Subcutaneous abdominal adipose tissue (tissue), 5 donors: ENCODE measurements at regions not wholly inside any gene's neighbourhood (a gene's known extent, or its start where the extent isn't known, plus 50 kb on each side); places are given as distances from the start of the nearest gene placed in this dataset.

Experiments used
- H3K27ac ChIP-seq: one replicate; pipeline ENCODE4 v1.7.0; 2013; ENCODE audit warnings: low read depth, mild to moderate bottlenecking, inconsistent platforms, low read length, moderate library complexity
- H3K27me3 ChIP-seq, 5 donors: one replicate each; pipeline ENCODE4 v1.7.0; 2013; ENCODE audit warnings: low read length in 5 of 5, inconsistent platforms in 1 of 5; ENCODE audit not compliant: control insufficient read depth in 5 of 5, insufficient read depth in 4 of 5
- H3K36me3 ChIP-seq, 5 donors: one replicate each; pipeline ENCODE4 v1.7.0; 2013; ENCODE audit warnings: low read length in 5 of 5; ENCODE audit not compliant: control insufficient read depth in 5 of 5, insufficient read depth in 5 of 5
- H3K4me1 ChIP-seq, 5 donors: one replicate each; pipeline ENCODE4 v1.7.0; 2013; ENCODE audit warnings: low read length in 5 of 5, mild to moderate bottlenecking in 3 of 5, moderate library complexity in 1 of 5; ENCODE audit not compliant: control insufficient read depth in 5 of 5, insufficient read depth in 5 of 5
- H3K4me3 ChIP-seq, 5 donors: one replicate each; pipeline ENCODE4 v1.7.0; 2013; ENCODE audit warnings: low read length in 5 of 5, low read depth in 1 of 5
- H3K9ac ChIP-seq, 5 donors: one replicate each; pipeline ENCODE4 v1.7.0; 2013; ENCODE audit warnings: low read length in 5 of 5, mild to moderate bottlenecking in 4 of 5, moderate library complexity in 3 of 5
- H3K9me3 ChIP-seq, 5 donors: one replicate each; pipeline ENCODE4 v1.7.0; 2013; ENCODE audit warnings: low read length in 5 of 5; ENCODE audit not compliant: control insufficient read depth in 5 of 5
- donor health status: healthy.
- donor health status: healthy.
- donor health status: healthy.
- donor health status: healthy.
- donor health status: healthy.

DNA sequence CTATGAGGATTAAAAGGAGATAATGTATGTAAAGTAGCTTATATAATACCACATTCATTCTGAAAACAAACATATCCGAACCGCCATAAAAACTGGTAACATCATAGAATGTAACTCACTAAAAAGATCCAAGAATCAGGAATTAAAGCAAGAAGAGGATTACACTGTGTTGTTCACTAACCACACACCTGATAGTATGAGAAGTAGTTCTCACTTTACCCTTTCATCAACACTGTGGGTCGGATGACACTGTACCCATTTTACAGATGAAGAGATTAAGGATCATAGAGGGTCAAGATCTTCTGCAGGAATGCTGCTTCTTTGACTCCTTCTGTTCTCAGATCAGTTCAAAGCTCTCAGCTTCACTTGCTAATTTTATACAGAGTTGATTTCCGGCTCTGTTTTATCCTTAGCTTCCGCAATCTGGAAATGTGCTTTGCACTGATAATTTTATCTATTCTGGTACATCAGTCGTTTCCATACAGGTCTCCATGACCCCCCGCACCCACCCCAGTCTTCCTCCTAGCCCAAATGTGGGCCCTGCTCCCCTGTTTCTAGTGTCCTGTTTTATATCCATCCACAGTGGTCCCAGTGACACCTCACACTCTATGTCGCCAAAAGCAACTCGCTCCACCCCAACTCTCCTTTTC is 288.6 kb upstream of the CCL2 start:
- Histone ChIP-seq H3K27me3 (peaks cover 4 to 14% (median 10%) of the 10 kb centered on the region in 5 donors), H3K4me1 (peaks cover 0 to 19% (median 0%) of the 10 kb centered on the region in 5 donors), H3K27ac (no peak overlapping the region), H3K36me3 (no peaks in the 10 kb centered on the region), H3K4me3 (no peak overlapping the region), H3K9me3 (no peaks in the 10 kb centered on the region), H3K9ac (no peak overlapping the region)

DNA sequence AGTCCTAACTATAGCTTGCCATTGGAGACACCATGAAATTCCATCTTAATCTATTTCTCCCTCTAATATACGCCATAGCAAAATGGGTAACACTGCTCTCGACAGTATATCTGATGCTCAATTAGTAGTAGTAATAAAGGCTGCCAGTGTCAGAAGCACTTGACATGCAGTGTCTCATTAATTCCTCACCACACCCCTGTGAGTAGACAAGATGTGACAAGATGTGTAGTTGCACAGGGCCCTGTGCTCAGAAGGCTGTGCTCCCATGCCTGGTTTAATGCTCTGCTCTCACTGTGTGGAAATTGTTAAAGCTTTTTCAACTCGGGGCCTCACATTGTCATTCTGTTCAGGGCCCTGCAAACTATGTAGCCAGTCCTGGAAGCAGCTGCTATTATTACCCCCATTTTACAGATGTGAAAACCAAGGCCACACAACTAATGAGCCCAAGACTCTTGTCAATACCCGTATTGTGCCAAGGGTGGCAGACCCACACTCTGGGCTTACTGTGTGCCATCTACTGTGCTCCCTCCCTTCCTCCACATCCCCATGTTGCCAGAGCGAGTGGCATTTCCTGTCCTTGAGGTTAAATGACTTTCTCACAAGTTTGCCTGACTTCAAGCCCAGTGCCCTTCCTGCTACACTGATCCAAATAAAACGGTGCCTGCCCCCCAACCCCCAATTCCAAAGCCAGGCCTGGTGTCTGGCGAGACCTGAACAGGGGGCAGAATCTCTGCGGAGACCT is 287.3 kb upstream of the CCL2 start:
- Histone ChIP-seq H3K27ac (no peak overlapping the region), H3K9me3 (no peaks in the 10 kb centered on the region), H3K36me3 (no peaks in the 10 kb centered on the region), H3K27me3 (peaks cover 4 to 14% (median 10%) of the 10 kb centered on the region in 5 donors), H3K4me1 (peaks cover 0 to 18% (median 0%) of the 10 kb centered on the region in 5 donors), H3K9ac (no peak overlapping the region), H3K4me3 (no peak overlapping the region)

DNA sequence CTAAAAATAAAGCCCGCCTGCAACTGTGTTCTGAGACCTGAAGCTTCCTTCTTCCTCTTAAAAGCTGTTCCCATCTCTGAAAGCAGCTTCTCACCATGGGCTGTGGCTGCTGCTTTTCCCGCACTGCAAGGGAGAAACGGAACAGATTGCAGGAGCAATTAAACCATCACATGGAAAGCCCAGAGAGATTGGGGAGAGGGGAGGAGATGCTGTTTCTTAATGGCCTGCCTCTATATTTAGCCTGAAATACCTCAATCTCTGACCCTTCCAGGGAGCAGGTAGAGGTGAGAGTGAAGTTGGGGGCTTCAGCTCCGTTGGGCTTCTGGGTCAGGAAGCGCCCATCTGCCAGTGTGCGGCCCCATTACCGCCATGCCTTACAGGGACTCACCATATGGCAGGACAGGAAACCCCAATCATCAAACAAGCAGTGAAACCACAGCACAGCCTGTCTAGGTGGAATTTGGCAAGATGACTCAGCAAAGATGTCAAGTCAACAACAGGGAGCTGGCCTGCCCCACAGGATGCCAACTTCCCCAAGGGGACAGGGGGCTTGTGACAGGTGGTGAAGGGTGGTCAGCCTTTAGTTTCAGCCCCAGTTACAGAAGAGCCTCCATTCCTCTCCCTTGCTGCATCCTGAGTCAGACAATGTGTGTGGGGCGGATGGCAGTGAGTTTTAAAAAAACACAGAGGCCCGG is 286.6 kb upstream of the CCL2 start:
- Histone ChIP-seq H3K9ac (no peak overlapping the region), H3K36me3 (no peaks in the 10 kb centered on the region), H3K4me1 (peaks cover 0 to 16% (median 0%) of the 10 kb centered on the region in 5 donors), H3K9me3 (no peaks in the 10 kb centered on the region), H3K4me3 (no peak overlapping the region), H3K27ac (no peak overlapping the region), H3K27me3 (peaks cover 4 to 14% (median 10%) of the 10 kb centered on the region in 5 donors)

DNA sequence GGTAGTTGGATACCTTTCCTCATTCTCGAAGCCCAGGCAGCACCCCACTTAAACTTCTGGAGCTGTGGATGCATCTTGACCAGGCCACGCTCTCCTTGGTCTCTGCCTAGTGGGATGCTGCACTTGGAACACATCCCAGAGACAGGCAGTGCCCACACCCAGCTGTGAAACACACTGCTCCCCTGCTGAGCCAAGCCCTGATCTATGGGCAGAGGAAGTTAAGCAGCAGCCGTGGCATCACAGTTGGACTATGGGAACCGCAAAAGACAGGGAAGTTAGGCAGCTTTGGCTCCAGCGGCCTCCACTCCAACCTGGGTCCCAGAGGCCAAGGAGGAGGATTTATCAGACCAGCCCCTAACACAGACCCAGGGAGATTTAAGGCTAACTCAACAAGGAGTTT is 284.8 kb upstream of the CCL2 start:
- Histone ChIP-seq H3K9me3 (no peaks in the 10 kb centered on the region), H3K27ac (no peak overlapping the region), H3K4me3 (no peak overlapping the region), H3K36me3 (no peaks in the 10 kb centered on the region), H3K9ac (no peak overlapping the region), H3K4me1 (peaks cover 0 to 12% (median 0%) of the 10 kb centered on the region in 5 donors), H3K27me3 (peaks cover 4 to 14% (median 10%) of the 10 kb centered on the region in 5 donors)

DNA sequence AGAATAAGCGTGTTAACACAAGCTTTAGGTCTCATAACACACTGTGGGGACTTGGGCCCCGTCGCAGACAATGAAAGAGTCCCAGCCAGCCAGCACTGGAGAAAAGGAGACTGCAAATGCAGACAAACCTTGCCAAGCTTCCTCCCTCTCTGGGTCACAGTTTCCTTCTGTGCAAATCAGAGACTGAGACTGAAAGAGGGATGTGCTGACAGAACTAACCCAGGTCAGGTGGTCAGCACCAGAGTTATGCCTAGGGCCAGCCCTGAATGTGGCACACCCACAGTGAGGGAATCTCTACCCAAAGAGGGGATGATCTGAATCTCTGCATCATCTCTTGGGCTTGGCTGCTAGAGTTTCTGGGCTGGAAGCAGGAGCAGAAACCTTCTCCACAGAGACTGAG is 282.3 kb upstream of the CCL2 start:
- H3K27ac ChIP-seq: no peak overlapping the region
- no peak overlapping the region for H3K9ac ChIP-seq
- H3K4me3 ChIP-seq: no peak overlapping the region
- no peaks in the 10 kb centered on the region for H3K36me3 ChIP-seq
- peaks cover 0 to 5% (median 0%) of the 10 kb centered on the region in 5 donors for H3K4me1 ChIP-seq
- H3K9me3 ChIP-seq: no peaks in the 10 kb centered on the region
- H3K27me3 ChIP-seq: peaks cover 8 to 19% (median 13%) of the 10 kb centered on the region in 5 donors

DNA sequence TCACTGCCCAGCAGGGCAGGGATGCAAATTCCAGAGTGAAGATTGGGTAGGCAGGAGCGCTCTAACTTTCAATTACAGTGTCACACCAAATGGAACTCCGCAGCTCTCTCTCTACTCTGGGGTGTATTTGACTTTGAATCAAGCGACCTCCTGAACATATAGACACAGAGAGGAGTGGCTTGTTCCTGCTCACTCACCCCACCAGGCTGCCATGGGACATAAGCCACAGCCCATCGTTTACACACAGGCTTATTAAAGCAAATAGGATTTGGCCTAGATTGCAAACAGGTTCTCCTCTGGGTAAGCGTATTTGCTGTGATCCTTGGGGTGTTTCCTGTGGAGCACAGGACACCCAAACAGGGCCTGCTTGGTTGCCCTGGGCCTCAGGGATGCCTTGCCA is 281.6 kb upstream of the CCL2 start:
- Histone ChIP-seq H3K27me3 (peaks cover 8 to 16% (median 13%) of the 10 kb centered on the region in 5 donors), H3K36me3 (no peaks in the 10 kb centered on the region), H3K27ac (no peak overlapping the region), H3K9me3 (no peaks in the 10 kb centered on the region), H3K4me1 (no peaks in the 10 kb centered on the region), H3K9ac (no peak overlapping the region), H3K4me3 (no peak overlapping the region)

DNA sequence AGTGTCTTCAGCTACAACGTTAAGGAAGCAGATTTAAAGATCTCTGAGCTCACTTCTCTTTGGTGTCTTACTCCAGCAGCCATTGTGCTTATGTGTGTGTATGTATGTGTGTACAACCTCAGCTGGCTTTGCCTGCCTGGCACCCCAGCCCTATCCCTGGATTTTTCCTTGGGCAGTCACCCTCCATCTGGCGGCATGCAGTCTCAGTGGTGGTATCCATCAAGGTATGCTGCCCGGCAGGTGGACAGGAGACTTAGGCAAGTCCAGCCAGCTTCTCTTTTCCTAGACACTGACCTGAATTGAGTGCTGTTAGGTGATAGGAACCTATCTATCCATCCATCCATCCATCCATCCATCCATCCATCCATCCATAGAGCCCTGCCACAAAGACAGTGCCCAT is 280.8 kb upstream of the CCL2 start:
- Histone ChIP-seq H3K9ac (no peak overlapping the region), H3K27me3 (peaks cover 3 to 16% (median 9%) of the 10 kb centered on the region in 5 donors)

DNA sequence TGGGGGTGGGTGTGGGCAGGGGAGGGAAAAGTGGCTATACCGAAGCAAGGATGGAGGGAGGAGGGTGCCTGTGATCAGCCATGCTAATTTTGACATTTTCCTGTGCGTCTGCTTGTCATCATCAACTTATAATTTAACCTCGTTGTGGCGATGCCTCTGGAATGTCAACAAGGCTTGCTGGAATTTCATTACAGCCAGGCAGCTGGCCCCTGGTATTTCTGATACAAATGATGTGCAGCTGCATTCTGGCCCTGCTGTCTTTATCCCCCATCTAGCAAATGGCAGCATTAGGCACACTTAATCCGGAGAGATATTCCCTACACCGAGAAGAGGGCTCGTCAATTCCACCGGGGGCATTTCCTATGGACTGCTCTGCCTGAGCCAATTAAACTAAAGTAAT is 278.3 kb upstream of the CCL2 start:
- no peaks in the 10 kb centered on the region for H3K4me1 ChIP-seq
- H3K9me3 ChIP-seq: peaks cover 0 to 4% (median 0%) of the 10 kb centered on the region in 5 donors
- H3K36me3 ChIP-seq: no peaks in the 10 kb centered on the region
- H3K27ac ChIP-seq: no peak overlapping the region
- H3K4me3 ChIP-seq: no peak overlapping the region
- H3K27me3 ChIP-seq: peaks cover 0 to 11% (median 4%) of the 10 kb centered on the region in 5 donors
- no peak overlapping the region for H3K9ac ChIP-seq

More for the DNA sequence above, 280.8 kb upstream of the CCL2 start:
- H3K9me3 ChIP-seq: peaks cover 0 to 4% (median 0%) of the 10 kb centered on the region in 5 donors
- no peaks in the 10 kb centered on the region for H3K36me3 ChIP-seq
- no peaks in the 10 kb centered on the region for H3K4me1 ChIP-seq
- no peak overlapping the region for H3K4me3 ChIP-seq
- no peak overlapping the region for H3K27ac ChIP-seq

DNA sequence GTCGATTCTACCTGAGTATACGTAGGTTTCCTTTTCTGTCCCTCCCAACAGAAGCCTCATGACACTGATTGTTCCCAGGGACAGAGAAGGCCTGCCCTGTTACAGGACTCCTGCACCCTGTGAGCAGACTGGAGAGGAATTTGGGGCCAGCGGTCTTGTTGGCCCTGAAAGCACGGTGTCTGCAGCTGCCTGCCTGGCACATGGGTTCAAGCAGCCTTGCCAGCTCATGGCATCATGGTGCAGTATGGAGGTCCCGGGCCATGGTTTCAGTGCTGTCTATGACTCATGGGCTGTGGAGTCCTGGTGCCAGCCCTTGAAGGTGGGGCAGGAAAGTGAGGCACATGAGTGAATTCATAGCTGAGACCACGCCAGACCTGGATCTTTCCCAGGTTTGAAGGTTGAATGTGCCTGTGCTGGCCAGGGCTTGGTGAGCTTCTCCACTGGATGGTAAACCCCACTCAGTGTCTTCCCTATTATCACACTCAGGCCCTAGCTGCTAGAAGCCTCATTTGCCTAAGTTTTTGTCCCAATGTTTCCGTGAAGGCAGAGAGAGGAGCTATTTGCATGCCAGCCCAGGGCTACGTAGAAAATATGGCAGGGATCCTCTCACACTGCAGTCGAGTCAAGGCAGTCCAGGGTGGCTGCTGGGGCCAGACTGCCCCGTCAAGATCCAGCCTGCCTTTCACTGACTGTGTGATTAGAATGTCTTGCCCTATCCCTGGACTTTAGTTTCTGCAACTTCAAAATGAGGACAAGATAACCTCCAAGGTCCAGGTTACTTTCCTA is 277.2 kb upstream of the CCL2 start:
- H3K36me3 ChIP-seq: no peaks in the 10 kb centered on the region
- no peaks in the 10 kb centered on the region for H3K4me1 ChIP-seq
- H3K27ac ChIP-seq: no peak overlapping the region
- no peak overlapping the region for H3K9ac ChIP-seq
- H3K9me3 ChIP-seq: peaks cover 0 to 4% (median 0%) of the 10 kb centered on the region in 5 donors
- H3K27me3 ChIP-seq: peaks cover 0 to 11% (median 4%) of the 10 kb centered on the region in 5 donors
- H3K4me3 ChIP-seq: no peak overlapping the region
